ENCODE measurements at regions not wholly inside any gene's neighbourhood (a gene's known extent, or its start where the extent isn't known, plus 50 kb on each side); places are given as distances from the start of the nearest gene placed in this dataset.

DNA sequence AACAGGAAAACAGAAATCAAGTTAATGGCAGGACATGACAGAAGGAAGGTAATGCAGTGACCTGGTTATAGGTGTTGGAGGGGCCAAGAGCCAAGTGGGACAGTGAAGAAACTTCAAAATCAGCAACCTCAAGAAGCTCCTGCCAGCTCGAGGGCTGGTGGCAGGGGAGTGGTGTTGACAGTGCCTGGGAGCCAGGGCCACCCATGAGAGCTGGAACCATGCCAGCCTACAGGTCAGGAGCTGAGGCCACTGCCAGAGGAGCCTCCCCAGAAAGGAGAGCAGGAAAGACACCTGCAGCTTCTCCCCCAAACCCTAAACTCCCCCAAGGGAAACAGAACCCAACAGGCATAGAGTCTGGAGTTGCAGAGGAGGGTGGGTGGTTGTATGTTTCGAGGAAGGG, 262.1 kb downstream of the LRFN2 start:
- peaks cover 38% of the 10 kb centered on the region for H3K4me1 Mint-ChIP-seq
- H3K9me3 Mint-ChIP-seq = no peaks in the 10 kb centered on the region
- ChIA-PET POLR2A (no interaction called here), CTCF (no interaction called here)
- no peaks in the 10 kb centered on the region for H3K36me3 Mint-ChIP-seq (ENCODE audit: low read depth)
- no peak overlapping the region for H3K4me3 Mint-ChIP-seq
- peaks cover 10% of the 10 kb centered on the region for H3K27me3 Mint-ChIP-seq
- DNase-seq = no peak
- H3K27ac Mint-ChIP-seq = no peak overlapping the region

GRCh38 chr6:40323881-40324634, 263.1 kb downstream of the LRFN2 start:
- H3K27me3 Mint-ChIP-seq = peaks cover 13% of the 10 kb centered on the region
- no peaks in the 10 kb centered on the region for H3K36me3 Mint-ChIP-seq (ENCODE audit: low read depth)
- peaks cover 34% of the 10 kb centered on the region for H3K4me1 Mint-ChIP-seq
- POLR2A ChIA-PET = no interaction called here
- DNase-seq = no peak
- peaks cover 4% of the 10 kb centered on the region for H3K9me3 Mint-ChIP-seq
- H3K4me3 Mint-ChIP-seq = no peak overlapping the region
- CTCF ChIA-PET = interaction anchor here (2.4 kb wide), 1 partner anchor 9 kb away, joined by 6 read pairs; no protein-coding TSS in a partner anchor
- no peak overlapping the region for H3K27ac Mint-ChIP-seq

DNA sequence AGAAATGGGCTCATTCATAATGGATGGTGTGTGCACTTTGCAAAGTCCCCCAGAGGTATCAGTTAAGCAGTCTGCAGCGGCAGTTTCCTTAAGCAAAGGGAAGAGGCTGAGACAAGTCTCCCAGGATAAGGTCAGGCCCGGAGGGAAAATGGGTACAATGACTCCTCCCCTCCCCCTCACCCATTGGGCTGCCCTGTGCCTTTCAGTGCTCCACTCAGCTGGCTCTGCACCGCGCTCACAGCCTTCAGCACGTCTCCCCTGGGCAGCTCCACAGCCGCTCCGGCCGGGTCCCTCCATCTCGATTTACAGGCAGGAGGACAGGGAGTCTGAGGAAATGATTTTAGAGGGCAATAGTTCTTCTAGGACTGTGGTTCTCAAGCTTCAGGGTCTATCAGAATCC, 264.8 kb downstream of the LRFN2 start:
- Mint-ChIP-seq H3K4me3 (no peak overlapping the region), H3K27me3 (peaks cover 13% of the 10 kb centered on the region), H3K9me3 (peaks cover 4% of the 10 kb centered on the region), H3K4me1 (peaks cover 22% of the 10 kb centered on the region), H3K36me3 (ENCODE audit: low read depth) (no peaks in the 10 kb centered on the region), H3K27ac (no peak overlapping the region)
- ChIA-PET POLR2A (no interaction called here), CTCF (interaction anchor here (0.6 to 2.4 kb wide), 2 partner anchors 11 to 1053 kb away, joined by 4 to 6 read pairs; no protein-coding TSS in a partner anchor)
- DNase-seq = no peak

DNA sequence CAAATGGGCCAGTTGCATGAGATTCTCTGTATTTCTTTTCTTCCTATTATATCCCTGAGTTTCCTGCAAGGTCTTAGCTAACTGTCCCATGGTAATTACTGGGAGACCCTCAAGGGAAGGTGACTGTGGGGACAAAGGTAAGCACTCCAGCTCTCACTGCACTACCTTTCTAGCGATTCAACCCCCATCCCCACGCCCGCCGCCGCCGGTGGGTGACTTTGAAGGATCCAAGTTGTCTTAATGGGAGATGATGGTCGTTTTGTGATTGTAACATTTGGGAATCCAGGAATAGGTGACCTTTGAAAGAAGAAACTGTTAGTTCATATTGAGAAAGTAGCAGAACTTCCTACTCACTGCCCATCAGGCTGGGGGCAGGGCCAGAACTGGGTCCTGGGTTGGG, 265.5 kb downstream of the LRFN2 start:
- CTCF ChIA-PET = no interaction called here
- POLR2A ChIA-PET = no interaction called here
- peaks cover 4% of the 10 kb centered on the region for H3K9me3 Mint-ChIP-seq
- no peak overlapping the region for H3K4me3 Mint-ChIP-seq
- H3K4me1 Mint-ChIP-seq = peaks cover 15% of the 10 kb centered on the region
- DNase-seq = no peak
- H3K27me3 Mint-ChIP-seq = peaks cover 13% of the 10 kb centered on the region
- H3K36me3 Mint-ChIP-seq (ENCODE audit: low read depth) = no peaks in the 10 kb centered on the region
- H3K27ac Mint-ChIP-seq = no peak overlapping the region

DNA sequence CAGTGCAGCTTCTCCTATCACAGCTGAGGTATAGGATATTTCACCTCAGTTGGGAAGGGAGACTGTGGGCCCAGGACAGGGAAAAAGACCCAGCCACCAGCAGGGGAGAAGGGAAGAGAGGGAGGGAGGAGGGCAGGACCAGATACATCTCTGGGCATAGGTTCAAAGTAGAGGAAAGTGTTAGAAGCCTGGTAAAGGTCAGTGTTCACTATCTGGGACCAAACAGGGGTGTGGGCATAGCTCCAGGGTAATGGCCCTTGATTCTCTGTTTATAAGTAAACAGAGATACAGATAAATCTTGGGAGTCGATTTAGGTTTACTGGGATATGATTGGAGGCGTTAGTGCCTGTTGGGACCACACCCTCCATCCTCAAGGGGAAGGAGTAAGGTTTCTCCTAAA, 266.2 kb downstream of the LRFN2 start:
- no peak overlapping the region for H3K4me3 Mint-ChIP-seq
- no peak overlapping the region for H3K27ac Mint-ChIP-seq
- peaks cover 4% of the 10 kb centered on the region for H3K9me3 Mint-ChIP-seq
- no peak for DNase-seq
- H3K4me1 Mint-ChIP-seq = peaks cover 9% of the 10 kb centered on the region
- no peaks in the 10 kb centered on the region for H3K36me3 Mint-ChIP-seq (ENCODE audit: low read depth)
- ChIA-PET POLR2A (no interaction called here), CTCF (interaction anchor here (1.4 to 1.6 kb wide), 2 partner anchors 7 to 12 kb away, joined by 3 to 5 read pairs; no protein-coding TSS in a partner anchor)
- peaks cover 13% of the 10 kb centered on the region for H3K27me3 Mint-ChIP-seq

DNA sequence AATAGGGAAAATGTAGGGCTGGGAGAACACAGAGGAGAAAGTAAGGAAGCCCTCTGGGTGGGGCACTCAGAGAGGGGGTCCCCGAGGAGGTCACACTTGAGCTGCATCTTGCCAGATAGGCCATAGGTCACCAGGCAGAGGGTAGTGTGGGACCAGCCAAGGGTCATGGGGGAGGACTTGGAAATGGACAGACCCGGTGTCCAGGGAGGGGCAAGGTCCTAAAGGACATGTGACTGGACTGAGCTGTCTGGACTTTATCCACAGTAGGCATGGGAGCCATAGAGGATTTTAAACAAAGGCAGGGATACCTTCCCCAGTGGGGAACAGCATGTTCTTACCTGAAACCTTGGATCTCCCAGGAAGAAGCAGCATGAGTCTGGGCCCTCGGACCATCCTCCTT, 266.7 kb downstream of the LRFN2 start:
- H3K4me1 Mint-ChIP-seq = peaks cover 4% of the 10 kb centered on the region
- no peak overlapping the region for H3K4me3 Mint-ChIP-seq
- H3K27me3 Mint-ChIP-seq = peaks cover 13% of the 10 kb centered on the region
- DNase-seq = no peak
- POLR2A ChIA-PET = no interaction called here
- peaks cover 4% of the 10 kb centered on the region for H3K9me3 Mint-ChIP-seq
- H3K36me3 Mint-ChIP-seq (ENCODE audit: low read depth) = no peaks in the 10 kb centered on the region
- no peak overlapping the region for H3K27ac Mint-ChIP-seq
- CTCF ChIA-PET = interaction anchor here (1.4 to 1.6 kb wide), 2 partner anchors 8 to 11 kb away, joined by 3 to 5 read pairs; no protein-coding TSS in a partner anchor

DNA sequence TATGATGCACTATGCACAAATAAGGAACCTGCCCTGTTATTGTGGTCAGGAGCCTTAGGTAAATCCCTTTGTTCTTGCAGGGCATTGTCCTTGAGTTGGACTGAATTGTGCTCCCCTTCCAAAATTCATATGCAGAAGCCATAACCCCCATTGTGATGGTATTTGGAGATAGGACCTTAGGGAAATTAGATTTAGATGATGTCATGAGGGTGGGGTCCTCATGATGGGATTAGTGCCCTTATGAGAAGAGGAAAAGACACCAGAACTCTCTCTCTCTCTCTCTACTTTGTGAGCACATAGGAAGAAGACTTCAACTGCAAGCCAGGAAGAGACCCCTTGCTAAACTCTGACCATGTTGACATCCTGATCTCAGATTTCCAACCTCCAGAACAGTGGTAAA, 268.0 kb downstream of the LRFN2 start:
- Mint-ChIP-seq H3K4me3 (no peak overlapping the region), H3K9me3 (peaks cover 4% of the 10 kb centered on the region), H3K27ac (no peak overlapping the region), H3K36me3 (ENCODE audit: low read depth) (no peaks in the 10 kb centered on the region), H3K4me1 (peaks cover 8% of the 10 kb centered on the region), H3K27me3 (peaks cover 9% of the 10 kb centered on the region)
- ChIA-PET POLR2A (no interaction called here), CTCF (no interaction called here)
- DNase-seq = no peak

- ChIA-PET CTCF (interaction anchor here (1.0 kb wide), 1 partner anchor 207 kb away, joined by 3 read pairs; no protein-coding TSS in a partner anchor), POLR2A (no interaction called here)
- peaks cover 4% of the 10 kb centered on the region for H3K9me3 Mint-ChIP-seq
- no peak for DNase-seq
- peaks cover 3% of the 10 kb centered on the region for H3K27me3 Mint-ChIP-seq
- no peaks in the 10 kb centered on the region for H3K36me3 Mint-ChIP-seq (ENCODE audit: low read depth)
- peaks cover 8% of the 10 kb centered on the region for H3K4me1 Mint-ChIP-seq
- H3K4me3 Mint-ChIP-seq = no peak overlapping the region
- H3K27ac Mint-ChIP-seq = no peak overlapping the region
Measured at GRCh38 chr6:40315060-40315459, 272.1 kb downstream of the LRFN2 start.

- H3K36me3 Mint-ChIP-seq (ENCODE audit: low read depth) = no peaks in the 10 kb centered on the region
- no peak overlapping the region for H3K27ac Mint-ChIP-seq
- H3K27me3 Mint-ChIP-seq = peaks cover 3% of the 10 kb centered on the region
- no peak overlapping the region for H3K4me3 Mint-ChIP-seq
- H3K9me3 Mint-ChIP-seq = no peaks in the 10 kb centered on the region
- POLR2A ChIA-PET = no interaction called here
- no peak for DNase-seq
- H3K4me1 Mint-ChIP-seq = peaks cover 9% of the 10 kb centered on the region
- CTCF ChIA-PET = interaction anchor here (1.4 kb wide), 2 partner anchors 13 to 31 kb away, joined by 3 to 4 read pairs; no protein-coding TSS in a partner anchor
Measured at GRCh38 chr6:40313582-40313981, 273.6 kb downstream of the LRFN2 start.

- ChIA-PET CTCF (interaction anchor here (1.4 kb wide), 2 partner anchors 15 to 29 kb away, joined by 3 to 4 read pairs; no protein-coding TSS in a partner anchor), POLR2A (no interaction called here)
- peaks cover 10% of the 10 kb centered on the region for H3K4me1 Mint-ChIP-seq
- no peaks in the 10 kb centered on the region for H3K9me3 Mint-ChIP-seq
- peak overlapping the region; percentile 50 for H3K27ac Mint-ChIP-seq
- no peaks in the 10 kb centered on the region for H3K36me3 Mint-ChIP-seq (ENCODE audit: low read depth)
- DNase-seq = no peak
- H3K27me3 Mint-ChIP-seq = peaks cover 9% of the 10 kb centered on the region
- no peak overlapping the region for H3K4me3 Mint-ChIP-seq
Measured at GRCh38 chr6:40312213-40313015, 274.8 kb downstream of the LRFN2 start.

GRCh38 chr6:40308533-40309306, 278.4 kb downstream of the LRFN2 start:
- no peaks in the 10 kb centered on the region for H3K9me3 Mint-ChIP-seq

DNA sequence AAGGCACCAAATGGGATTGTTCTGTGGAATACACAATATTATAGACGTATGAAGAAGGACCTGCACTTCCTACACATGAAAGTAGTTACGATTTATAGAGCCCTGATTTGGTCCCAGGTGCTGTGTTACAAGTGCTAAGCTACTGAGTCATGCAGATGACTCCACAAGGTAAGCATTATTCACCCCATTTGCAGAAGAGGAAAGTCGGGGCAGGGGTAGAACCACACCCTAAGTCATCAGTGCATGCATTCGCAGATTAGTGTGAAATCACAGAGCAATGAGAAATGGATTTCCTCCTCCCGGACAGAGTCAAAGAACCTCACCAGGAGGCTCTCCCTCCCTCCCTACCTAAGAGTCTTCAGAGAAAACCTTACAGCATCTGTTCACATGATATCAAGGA, 279.5 kb downstream of the LRFN2 start:
- no peak overlapping the region for H3K4me3 Mint-ChIP-seq
- POLR2A ChIA-PET = no interaction called here
- no peaks in the 10 kb centered on the region for H3K36me3 Mint-ChIP-seq (ENCODE audit: low read depth)
- DNase-seq = no peak
- H3K4me1 Mint-ChIP-seq = peaks cover 3% of the 10 kb centered on the region
- no peak overlapping the region for H3K27ac Mint-ChIP-seq
- CTCF ChIA-PET = no interaction called here
- no peaks in the 10 kb centered on the region for H3K9me3 Mint-ChIP-seq
- H3K27me3 Mint-ChIP-seq = peaks cover 28% of the 10 kb centered on the region

More at GRCh38 chr6:40308533-40309306, 278.4 kb downstream of the LRFN2 start:
- ChIA-PET POLR2A (no interaction called here), CTCF (interaction anchor here (1.1 kb wide), 1 partner anchor 11 kb away, joined by 5 read pairs; no protein-coding TSS in a partner anchor)
- H3K27me3 Mint-ChIP-seq = peaks cover 28% of the 10 kb centered on the region
- peak; percentile 67 for DNase-seq
- H3K36me3 Mint-ChIP-seq (ENCODE audit: low read depth) = no peaks in the 10 kb centered on the region
- H3K4me3 Mint-ChIP-seq = no peak overlapping the region
- peaks cover 3% of the 10 kb centered on the region for H3K4me1 Mint-ChIP-seq
- no peak overlapping the region for H3K27ac Mint-ChIP-seq
